DND-41 (cell line): ENCODE measurements at regions not wholly inside any gene's neighbourhood (a gene's known extent, or its start where the extent isn't known, plus 50 kb on each side); places are given as distances from the start of the nearest gene placed in this dataset.

Experiments used
- CTCF ChIP-seq: IDR thresholded peaks from 2 replicates; pipeline ENCODE4 v1.5.1; 2012; ENCODE audit warnings: borderline replicate concordance, low read length, moderate library complexity, mild to moderate bottlenecking; ENCODE audit not compliant: poor library complexity, severe bottlenecking; ENCODE audit errors: extremely low read depth
- EZH2 ChIP-seq: IDR thresholded peaks from 3 replicates; pipeline ENCODE4 v1.6.1; 2012; ENCODE audit warnings: borderline replicate concordance, low read depth, mild to moderate bottlenecking, moderate library complexity, low read length, inconsistent platforms; ENCODE audit not compliant: severe bottlenecking

- TF ChIP-seq CTCF (no peak), EZH2 (no peak)
These were observed 79.9 kb upstream of the PRR5 start for GRCh38 chr22:44622147-44622427.
